ENCODE measurements at regions not wholly inside any gene's neighbourhood (a gene's known extent, or its start where the extent isn't known, plus 50 kb on each side); places are given as distances from the start of the nearest gene placed in this dataset.

DNA sequence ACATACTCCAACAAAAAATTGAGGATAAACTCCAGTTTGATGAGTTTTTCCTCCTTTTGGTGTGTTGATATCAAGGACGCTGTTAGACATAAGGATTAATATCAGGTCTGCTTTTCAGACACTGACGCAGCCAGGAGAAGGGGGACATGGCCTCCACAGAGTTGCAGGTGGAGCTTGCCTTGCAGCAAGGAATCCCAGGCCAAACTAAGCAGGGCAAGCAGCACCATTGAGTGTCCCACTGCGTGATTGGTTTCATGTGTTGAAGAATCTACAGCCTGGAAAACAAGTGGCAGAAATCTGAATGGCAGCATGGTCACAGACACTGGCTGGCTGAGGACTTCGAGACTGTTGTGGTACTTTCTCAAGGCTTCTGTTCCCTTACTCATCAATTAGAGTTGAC is 777.6 kb downstream of the KCNJ18 start:
- no peak for DNase-seq (ENCODE audit: low spot score)
- Histone ChIP-seq H4K20me1 (replicated peaks; ENCODE audit: insufficient read depth) (no peaks in the 10 kb centered on the region), H3K4me2 (no peak overlapping the region), H3K9me2 (ENCODE audit: insufficient read depth) (no peaks in the 10 kb centered on the region), H3K4me3 (no peak overlapping the region), H3K36me3 (ENCODE audit: insufficient read depth) (no peaks in the 10 kb centered on the region), H2AFZ (no peak overlapping the region), H3K27ac (ENCODE audit: low read depth) (no peak overlapping the region), H3K27me3 (ENCODE audit: insufficient read depth) (no peaks in the 10 kb centered on the region), H3K79me2 (replicated peaks; ENCODE audit: insufficient read depth) (no peaks in the 10 kb centered on the region), H3F3A (replicated peaks; ENCODE audit: low read depth) (no peaks in the 10 kb centered on the region), H3K4me1 (ENCODE audit: insufficient read depth) (no peaks in the 10 kb centered on the region)
- peaks cover 51% of the 10 kb centered on the region for H3K36me3 Mint-ChIP-seq (ENCODE audit: low read depth)
- no peak overlapping the region for H3K4me3 Mint-ChIP-seq
- TF ChIP-seq ZNF331 (CRISPR knock-in tag; IDR thresholded peaks at IDR 0.05; ENCODE audit: low read depth): no peak
- no peak for TF ChIP-seq EZH2 (IDR thresholded peaks at IDR 0.05; ENCODE audit: low read depth, unreplicated experiment)
- TF ChIP-seq ZNF114 (CRISPR knock-in tag; IDR thresholded peaks at IDR 0.05): no peak
- TF ChIP-seq STAT1 (IDR thresholded peaks at IDR 0.05; ENCODE audit: unreplicated experiment): no peak
- TF ChIP-seq, protein P1, sequence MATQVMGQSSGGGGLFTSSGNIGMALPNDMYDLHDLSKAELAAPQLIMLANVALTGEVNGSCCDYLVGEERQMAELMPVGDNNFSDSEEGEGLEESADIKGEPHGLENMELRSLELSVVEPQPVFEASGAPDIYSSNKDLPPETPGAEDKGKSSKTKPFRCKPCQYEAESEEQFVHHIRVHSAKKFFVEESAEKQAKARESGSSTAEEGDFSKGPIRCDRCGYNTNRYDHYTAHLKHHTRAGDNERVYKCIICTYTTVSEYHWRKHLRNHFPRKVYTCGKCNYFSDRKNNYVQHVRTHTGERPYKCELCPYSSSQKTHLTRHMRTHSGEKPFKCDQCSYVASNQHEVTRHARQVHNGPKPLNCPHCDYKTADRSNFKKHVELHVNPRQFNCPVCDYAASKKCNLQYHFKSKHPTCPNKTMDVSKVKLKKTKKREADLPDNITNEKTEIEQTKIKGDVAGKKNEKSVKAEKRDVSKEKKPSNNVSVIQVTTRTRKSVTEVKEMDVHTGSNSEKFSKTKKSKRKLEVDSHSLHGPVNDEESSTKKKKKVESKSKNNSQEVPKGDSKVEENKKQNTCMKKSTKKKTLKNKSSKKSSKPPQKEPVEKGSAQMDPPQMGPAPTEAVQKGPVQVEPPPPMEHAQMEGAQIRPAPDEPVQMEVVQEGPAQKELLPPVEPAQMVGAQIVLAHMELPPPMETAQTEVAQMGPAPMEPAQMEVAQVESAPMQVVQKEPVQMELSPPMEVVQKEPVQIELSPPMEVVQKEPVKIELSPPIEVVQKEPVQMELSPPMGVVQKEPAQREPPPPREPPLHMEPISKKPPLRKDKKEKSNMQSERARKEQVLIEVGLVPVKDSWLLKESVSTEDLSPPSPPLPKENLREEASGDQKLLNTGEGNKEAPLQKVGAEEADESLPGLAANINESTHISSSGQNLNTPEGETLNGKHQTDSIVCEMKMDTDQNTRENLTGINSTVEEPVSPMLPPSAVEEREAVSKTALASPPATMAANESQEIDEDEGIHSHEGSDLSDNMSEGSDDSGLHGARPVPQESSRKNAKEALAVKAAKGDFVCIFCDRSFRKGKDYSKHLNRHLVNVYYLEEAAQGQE (IDR thresholded peaks at IDR 0.05; ENCODE audit: unreplicated experiment): no peak
- TF ChIP-seq, protein P2, sequence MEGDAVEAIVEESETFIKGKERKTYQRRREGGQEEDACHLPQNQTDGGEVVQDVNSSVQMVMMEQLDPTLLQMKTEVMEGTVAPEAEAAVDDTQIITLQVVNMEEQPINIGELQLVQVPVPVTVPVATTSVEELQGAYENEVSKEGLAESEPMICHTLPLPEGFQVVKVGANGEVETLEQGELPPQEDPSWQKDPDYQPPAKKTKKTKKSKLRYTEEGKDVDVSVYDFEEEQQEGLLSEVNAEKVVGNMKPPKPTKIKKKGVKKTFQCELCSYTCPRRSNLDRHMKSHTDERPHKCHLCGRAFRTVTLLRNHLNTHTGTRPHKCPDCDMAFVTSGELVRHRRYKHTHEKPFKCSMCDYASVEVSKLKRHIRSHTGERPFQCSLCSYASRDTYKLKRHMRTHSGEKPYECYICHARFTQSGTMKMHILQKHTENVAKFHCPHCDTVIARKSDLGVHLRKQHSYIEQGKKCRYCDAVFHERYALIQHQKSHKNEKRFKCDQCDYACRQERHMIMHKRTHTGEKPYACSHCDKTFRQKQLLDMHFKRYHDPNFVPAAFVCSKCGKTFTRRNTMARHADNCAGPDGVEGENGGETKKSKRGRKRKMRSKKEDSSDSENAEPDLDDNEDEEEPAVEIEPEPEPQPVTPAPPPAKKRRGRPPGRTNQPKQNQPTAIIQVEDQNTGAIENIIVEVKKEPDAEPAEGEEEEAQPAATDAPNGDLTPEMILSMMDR (conservative IDR thresholded peaks at IDR 0.05; ENCODE audit: low read depth in 2 of 2): no peak
- H3K27ac Mint-ChIP-seq: no peak overlapping the region
- peaks cover 4% of the 10 kb centered on the region for H3K27me3 Mint-ChIP-seq (ENCODE audit: insufficient read depth, low read depth, poor library complexity)
- no peak for ATAC-seq
- H3K9me3 Mint-ChIP-seq: peaks cover 91% of the 10 kb centered on the region
- H3K4me1 Mint-ChIP-seq: no peaks in the 10 kb centered on the region

DNA sequence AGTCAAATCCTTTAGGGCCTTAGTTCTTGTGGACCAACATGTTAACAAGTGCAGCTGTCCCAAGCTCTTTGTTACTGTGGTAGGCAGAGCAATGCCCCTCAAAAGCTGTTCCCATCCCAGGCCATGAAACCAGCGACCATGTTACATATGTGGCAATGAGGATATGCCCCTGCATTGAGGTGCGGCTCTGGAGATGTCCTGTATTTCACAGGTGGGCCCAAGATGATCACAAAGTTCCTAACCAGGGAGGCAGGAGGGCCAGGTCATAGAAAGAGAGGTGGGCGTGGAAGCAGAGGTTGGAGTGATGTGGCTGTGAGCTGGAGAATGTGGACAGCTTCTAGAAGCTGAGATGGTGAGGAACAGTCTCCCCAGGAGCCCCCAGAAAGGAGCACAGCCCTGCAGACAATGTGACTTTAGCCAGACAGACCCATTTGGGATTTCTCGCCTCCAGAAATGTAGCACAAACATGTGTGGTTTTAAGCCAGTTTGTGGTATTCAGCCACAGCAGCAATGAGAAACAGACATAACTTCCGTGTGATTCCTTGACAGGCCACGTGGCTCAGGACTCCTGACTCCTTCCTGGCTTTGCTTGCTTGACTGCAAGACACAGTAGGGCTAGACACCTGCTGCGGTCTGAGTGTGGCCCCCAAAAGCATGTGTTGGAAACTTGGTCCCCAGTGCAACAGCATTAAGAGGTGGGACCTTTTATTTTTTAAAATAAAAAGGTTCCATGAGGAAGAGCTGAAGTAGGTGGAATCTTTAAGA is 778.3 kb downstream of the KCNJ18 start:
- ATAC-seq (no peak), DNase-seq (ENCODE audit: low spot score) (no peak)
- Mint-ChIP-seq H3K4me3 (no peak overlapping the region), H3K9me3 (peaks cover 90% of the 10 kb centered on the region), H3K27me3 (ENCODE audit: insufficient read depth, low read depth, poor library complexity) (peaks cover 4% of the 10 kb centered on the region), H3K4me1 (no peaks in the 10 kb centered on the region), H3K36me3 (ENCODE audit: low read depth) (peaks cover 47% of the 10 kb centered on the region), H3K27ac (no peak overlapping the region)
- Histone ChIP-seq H3K79me2 (replicated peaks; ENCODE audit: insufficient read depth) (no peaks in the 10 kb centered on the region), H3K27ac (ENCODE audit: low read depth) (no peak overlapping the region), H3K4me2 (no peak overlapping the region), H3K4me3 (no peak overlapping the region), H2AFZ (no peak overlapping the region), H3K27me3 (ENCODE audit: insufficient read depth) (no peaks in the 10 kb centered on the region), H3K4me1 (ENCODE audit: insufficient read depth) (no peaks in the 10 kb centered on the region), H3K36me3 (ENCODE audit: insufficient read depth) (no peaks in the 10 kb centered on the region), H3K9me2 (ENCODE audit: insufficient read depth) (no peaks in the 10 kb centered on the region), H3F3A (replicated peaks; ENCODE audit: low read depth) (no peaks in the 10 kb centered on the region), H4K20me1 (replicated peaks; ENCODE audit: insufficient read depth) (no peaks in the 10 kb centered on the region)
- TF ChIP-seq EZH2phosphoT487 (IDR thresholded peaks at IDR 0.05; ENCODE audit: unreplicated experiment): no peak
- TF ChIP-seq, protein P2 (conservative IDR thresholded peaks at IDR 0.05; ENCODE audit: low read depth in 2 of 2): no peak
